T-cell (primary cell): ENCODE measurements at regions not wholly inside any gene's neighbourhood (a gene's known extent, or its start where the extent isn't known, plus 50 kb on each side); places are given as distances from the start of the nearest gene placed in this dataset.

ENCODE experiments used
- ATAC-seq, 4 experiments: fragments of 200-7000 bp in 3 of 4; fragments of 150-1000 bp in 1 of 4; cut with Tn5 transposase; replicated peaks in 1 of 4; 1 replicate in 3 of 4; 2 replicates in 1 of 4; pipeline ENCODE4 v1.10.0; 2021; ENCODE audit warnings: moderate library complexity in 3 of 4, mild to moderate bottlenecking in 2 of 4, moderate number of reproducible peaks in 1 of 4
- CTCF ChIA-PET, 2 donors: fragments of 300-600 bp; sonication (Branson Sonifier 250); formaldehyde crosslinking; loops; one replicate each; lab custom pipeline; 2022; ENCODE audit warnings: antibody characterized with exemption in 2 of 2; lab: Charles Lee
- POLR2A ChIA-PET, 2 donors: fragments of 300-600 bp; sonication (Branson Sonifier 250); formaldehyde crosslinking; loops; one replicate each; lab custom pipeline; 2022; ENCODE audit warnings: antibody characterized with exemption in 2 of 2; lab: Charles Lee
- DNase-seq, 35 experiments: peaks; one replicate each; pipeline versions ENCODE4 v3.0.0 to v3.0.0-alpha.2; 2013 to 2023
- H3K27ac ChIP-seq: one replicate; pipeline ENCODE4 v1.5.1; 2013; ENCODE audit warnings: low read length
- H3K27me3 ChIP-seq, 2 experiments: replicated peaks in 1 of 2; 1 replicate in 1 of 2; 2 replicates in 1 of 2; pipeline versions ENCODE4 v1.6.1 to v1.7.0; 2013; ENCODE audit warnings: low read length in 1 of 2, mixed read lengths in 1 of 2; ENCODE audit not compliant: control insufficient read depth in 2 of 2, insufficient read depth in 2 of 2; ENCODE audit errors: extremely low read depth in 1 of 2
- H3K36me3 ChIP-seq, 2 donors: 1 replicate in 1 of 2; 2 replicates in 1 of 2; pipeline versions ENCODE4 v1.6.1 to v1.7.0; 2013; ENCODE audit warnings: low read length in 1 of 2; ENCODE audit not compliant: control insufficient read depth in 2 of 2, insufficient read depth in 1 of 2; ENCODE audit errors: extremely low read depth in 1 of 2
- H3K4me1 ChIP-seq, 2 experiments: 1 replicate in 1 of 2; 2 replicates in 1 of 2; pipeline versions ENCODE4 v1.6.1 to v1.7.0; 2013; ENCODE audit warnings: low read length in 2 of 2, mixed read lengths in 1 of 2; ENCODE audit not compliant: insufficient read depth in 2 of 2, control insufficient read depth in 1 of 2; ENCODE audit errors: extremely low read depth in 1 of 2
- H3K4me3 ChIP-seq, 2 donors: 1 replicate in 1 of 2; 2 replicates in 1 of 2; pipeline versions ENCODE4 v1.5.1 to v1.7.0; 2013; ENCODE audit warnings: mild to moderate bottlenecking in 2 of 2, low read length in 1 of 2, moderate library complexity in 1 of 2; ENCODE audit not compliant: control insufficient read depth in 1 of 2; ENCODE audit errors: extremely low read depth in 1 of 2
- H3K9me3 ChIP-seq: 2 replicates; pipeline ENCODE4 v1.7.0; 2013
- H3K27ac Mint-ChIP-seq, 2 donors: one replicate each; pipeline ENCODE4 v1.8.0; 2020 to 2021; ENCODE audit warnings: mild to moderate bottlenecking in 2 of 2, mixed read lengths in 2 of 2
- H3K27me3 Mint-ChIP-seq, 2 donors: one replicate each; pipeline ENCODE4 v1.8.0; 2021 to 2022; ENCODE audit warnings: mixed read lengths in 2 of 2
- H3K36me3 Mint-ChIP-seq: one replicate; pipeline ENCODE4 v1.8.0; 2021; ENCODE audit warnings: mixed read lengths
- H3K4me1 Mint-ChIP-seq, 3 donors: one replicate each; pipeline ENCODE4 v1.8.0; 2020 to 2022; ENCODE audit warnings: mixed read lengths in 3 of 3, mild to moderate bottlenecking in 1 of 3
- H3K4me3 Mint-ChIP-seq, 3 donors: one replicate each; pipeline ENCODE4 v1.8.0; 2020 to 2022; ENCODE audit warnings: mild to moderate bottlenecking in 3 of 3, mixed read lengths in 3 of 3, moderate library complexity in 3 of 3
- H3K9me3 Mint-ChIP-seq, 3 donors: one replicate each; pipeline ENCODE4 v1.8.0; 2020 to 2022; ENCODE audit warnings: mixed read lengths in 3 of 3
- WGBS: methylation state at CpG from one replicate; pipeline ENCODE4 v1.1.5; 2013; ENCODE audit warnings: missing lambda C conversion rate; ENCODE audit not compliant: insufficient coverage; 5-methylcytosine and 5-hydroxymethylcytosine counted together

DNA sequence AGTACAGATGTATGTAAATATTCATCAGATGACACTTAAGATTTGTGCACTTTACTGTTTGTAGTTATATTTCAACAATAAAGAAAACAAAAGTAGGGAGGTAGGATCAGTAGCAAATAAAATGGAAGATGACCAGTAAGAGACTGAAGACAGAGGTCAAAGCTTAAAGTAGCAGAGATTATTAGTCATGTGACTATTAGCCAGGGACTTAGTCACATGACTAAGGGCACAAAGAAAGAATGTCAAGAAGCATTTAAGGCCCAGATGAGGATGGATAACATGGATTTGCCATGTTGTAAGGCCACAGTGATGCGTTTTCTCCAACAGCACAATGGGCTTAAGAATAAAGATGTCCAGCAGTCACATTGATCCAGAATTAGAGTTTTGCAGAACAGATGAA lies 479.6 kb downstream of the BCOR start:
- no peak for ATAC-seq
- peaks cover 0 to 11% of the 10 kb centered on the region in 2 experiments for H3K27me3 ChIP-seq
- H3K27ac Mint-ChIP-seq: no peak overlapping the region
- no peak overlapping the region for H3K27ac ChIP-seq
- POLR2A ChIA-PET: no interaction called here
- no peak overlapping the region for H3K4me3 Mint-ChIP-seq
- no CpG with 5 or more reads among the region's 1 CpG for WGBS
- no peak for DNase-seq
- CTCF ChIA-PET: no interaction called here
- no peak overlapping the region for H3K4me3 ChIP-seq
- no peaks in the 10 kb centered on the region for H3K36me3 ChIP-seq
- peaks cover 8 to 16% (median 16%) of the 10 kb centered on the region in 3 donors for H3K4me1 Mint-ChIP-seq
- peaks cover 0 to 14% (median 10%) of the 10 kb centered on the region in 3 donors for H3K9me3 Mint-ChIP-seq
- H3K9me3 ChIP-seq: no peaks in the 10 kb centered on the region
- peaks cover 2 to 4% of the 10 kb centered on the region in 2 donors for H3K27me3 Mint-ChIP-seq
- H3K4me1 ChIP-seq: peaks cover 0 to 14% of the 10 kb centered on the region in 2 experiments
- H3K36me3 Mint-ChIP-seq: no peaks in the 10 kb centered on the region

DNA sequence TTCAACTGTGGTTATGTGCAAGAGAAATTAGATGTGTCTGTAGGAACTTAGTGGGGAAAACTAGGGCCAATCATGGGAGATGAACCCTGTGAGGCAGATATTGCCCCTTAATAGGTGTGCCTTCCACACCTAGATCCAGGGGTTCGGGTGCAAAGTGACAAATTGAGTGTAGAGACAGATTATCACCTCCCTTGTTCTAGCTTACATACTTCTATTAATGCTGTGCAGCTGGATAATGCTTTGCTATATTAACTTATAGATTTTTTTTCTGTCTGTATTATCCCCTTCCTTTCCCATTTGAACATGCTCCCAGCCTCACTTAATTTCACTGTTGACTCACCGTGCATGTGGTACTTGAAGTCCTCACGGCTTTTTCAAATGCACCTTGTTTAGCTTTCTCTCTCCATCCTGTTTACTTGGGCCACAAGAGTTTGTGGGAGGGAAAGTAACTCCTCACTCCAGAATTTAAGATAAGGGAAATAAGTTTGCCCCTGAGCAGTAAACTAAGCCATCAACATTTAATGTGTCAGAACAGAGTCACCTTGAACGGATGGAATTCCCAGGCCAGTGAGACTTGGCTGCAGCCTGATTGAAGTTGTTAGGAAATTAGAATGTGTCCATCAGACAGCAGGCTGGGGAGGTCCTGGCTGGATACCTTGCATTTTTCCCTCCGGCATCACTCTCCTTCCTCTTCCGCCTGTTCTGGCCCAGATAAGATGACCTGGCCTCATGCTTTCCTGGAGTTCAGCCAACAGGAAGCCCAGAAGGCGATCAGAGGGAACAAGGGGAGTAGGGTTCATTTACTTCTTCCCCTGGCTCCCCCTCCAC lies 478.4 kb downstream of the BCOR start:
- ATAC-seq (no peak), DNase-seq (no peak)
- POLR2A ChIA-PET: no interaction called here
- no CpG with 5 or more reads among the region's 7 CpGs for WGBS
- CTCF ChIA-PET: interaction anchor here in 1 of 2 donors (0.5 kb wide), 1 partner anchor 30 kb away, joined by 3 read pairs; no protein-coding TSS in a partner anchor
- peaks cover 0 to 1% of the 10 kb centered on the region in 2 experiments for H3K27me3 ChIP-seq
- Mint-ChIP-seq H3K4me1 (peaks cover 3 to 7% (median 4%) of the 10 kb centered on the region in 3 donors), H3K36me3 (no peaks in the 10 kb centered on the region), H3K27ac (no peak overlapping the region), H3K27me3 (peaks cover 2 to 8% of the 10 kb centered on the region in 2 donors), H3K4me3 (no peak overlapping the region), H3K9me3 (peaks cover 0 to 14% (median 10%) of the 10 kb centered on the region in 3 donors)
- H3K27ac ChIP-seq: no peak overlapping the region
- no peaks in the 10 kb centered on the region for H3K36me3 ChIP-seq
- no peaks in the 10 kb centered on the region for H3K9me3 ChIP-seq
- H3K4me3 ChIP-seq: no peak overlapping the region
- H3K4me1 ChIP-seq: peaks cover 0 to 4% of the 10 kb centered on the region in 2 experiments

DNA sequence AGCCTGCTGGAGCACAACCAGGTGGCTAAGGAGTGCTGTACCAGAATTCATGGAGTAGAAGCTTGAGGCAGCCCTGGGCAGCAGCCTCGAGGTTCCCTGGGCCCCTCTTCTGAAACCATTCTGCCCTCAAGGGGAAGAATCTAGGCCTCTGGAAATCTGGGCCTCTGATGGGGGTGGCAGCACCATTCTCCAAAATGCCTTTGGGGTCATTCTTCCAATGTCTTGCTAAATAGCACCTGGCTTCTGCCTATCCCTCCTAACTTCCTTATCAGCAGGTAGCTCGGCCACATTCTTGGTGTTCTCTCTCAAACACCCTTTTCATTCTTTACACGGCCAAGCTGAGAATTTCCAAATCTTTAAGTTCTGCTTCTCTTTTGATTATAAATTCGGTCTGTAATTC lies 473.6 kb downstream of the BCOR start:
- no peak for ATAC-seq
- peaks cover 4 to 14% (median 11%) of the 10 kb centered on the region in 3 donors for H3K4me1 Mint-ChIP-seq

DNA sequence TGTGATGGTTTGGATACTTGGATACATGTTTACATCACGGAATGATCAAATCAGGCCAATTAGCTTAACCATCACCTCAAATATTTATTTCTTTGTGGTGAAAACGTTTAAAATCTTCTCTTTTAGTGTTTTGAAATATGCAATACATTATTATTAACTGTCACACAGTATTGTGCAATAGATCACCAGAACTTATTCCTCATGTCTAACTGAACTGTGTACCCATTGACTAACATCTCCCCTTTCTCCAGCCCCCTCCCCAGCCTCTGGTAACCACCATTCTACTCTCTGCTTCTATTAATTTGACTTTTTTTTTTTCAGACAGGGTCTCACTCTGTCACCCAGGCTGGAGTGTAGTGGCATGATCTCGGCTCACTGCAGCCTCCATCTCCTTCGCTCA lies 471.9 kb downstream of the BCOR start:
- H3K4me1 Mint-ChIP-seq: peaks cover 11 to 21% (median 16%) of the 10 kb centered on the region in 3 donors
- H3K27ac Mint-ChIP-seq: no peak overlapping the region
- H3K36me3 Mint-ChIP-seq: no peaks in the 10 kb centered on the region
- CTCF ChIA-PET: no interaction called here
- H3K4me3 Mint-ChIP-seq: no peak overlapping the region
- DNase-seq: no peak
- no peak for ATAC-seq
- Histone ChIP-seq H3K36me3 (no peaks in the 10 kb centered on the region), H3K9me3 (no peaks in the 10 kb centered on the region), H3K4me1 (peaks cover 4 to 6% of the 10 kb centered on the region in 2 experiments), H3K4me3 (no peak overlapping the region), H3K27me3 (peaks cover 0 to 2% of the 10 kb centered on the region in 2 experiments), H3K27ac (no peak overlapping the region)
- H3K27me3 Mint-ChIP-seq: peaks cover 0 to 13% of the 10 kb centered on the region in 2 donors
- WGBS: no CpG with 5 or more reads among the region's 4 CpGs
- POLR2A ChIA-PET: no interaction called here
- peaks cover 0 to 6% (median 4%) of the 10 kb centered on the region in 3 donors for H3K9me3 Mint-ChIP-seq

More for the DNA sequence above, 473.6 kb downstream of the BCOR start:
- no peak overlapping the region for H3K27ac Mint-ChIP-seq
- H3K27me3 Mint-ChIP-seq: peaks cover 0 to 9% of the 10 kb centered on the region in 2 donors
- peaks cover 0 to 6% (median 4%) of the 10 kb centered on the region in 3 donors for H3K9me3 Mint-ChIP-seq
- POLR2A ChIA-PET: no interaction called here
- H3K4me1 ChIP-seq: peaks cover 0 to 2% of the 10 kb centered on the region in 2 experiments
- no peak overlapping the region for H3K4me3 Mint-ChIP-seq
- 69% methylated on average over 4 of the region's 4 CpGs for WGBS
- no peaks in the 10 kb centered on the region for H3K36me3 Mint-ChIP-seq
- H3K4me3 ChIP-seq: no peak overlapping the region
- no peaks in the 10 kb centered on the region for H3K36me3 ChIP-seq
- no peak overlapping the region for H3K27ac ChIP-seq
- peaks cover 0 to 2% of the 10 kb centered on the region in 2 experiments for H3K27me3 ChIP-seq
- CTCF ChIA-PET: interaction anchor here in 1 of 2 donors (0.6 kb wide), 1 partner anchor 1000 kb away, joined by 3 read pairs; no protein-coding TSS in a partner anchor
- H3K9me3 ChIP-seq: no peaks in the 10 kb centered on the region
- DNase-seq: no peak

DNA sequence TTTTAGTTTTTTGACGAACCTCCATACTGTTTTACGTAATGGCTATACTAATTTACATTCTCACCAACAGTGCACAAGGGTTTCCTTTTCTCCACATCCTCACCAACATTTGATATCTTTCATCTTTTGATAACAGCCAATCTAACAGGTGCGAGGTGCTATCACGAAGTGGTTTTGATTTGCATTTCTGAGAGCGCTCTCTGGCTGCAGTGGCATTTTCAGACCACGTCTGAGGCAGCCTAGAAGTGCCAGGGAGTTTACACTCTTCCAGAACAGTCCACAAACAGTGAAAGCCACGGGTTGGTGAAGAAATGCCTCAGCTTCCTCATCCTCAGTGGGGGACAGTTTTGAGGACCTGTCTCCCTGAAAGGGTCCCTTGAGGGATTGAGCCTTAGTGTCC lies 471.0 kb downstream of the BCOR start:
- ATAC-seq: peak in 2 of 4 experiments; percentile 41 to 55

DNA sequence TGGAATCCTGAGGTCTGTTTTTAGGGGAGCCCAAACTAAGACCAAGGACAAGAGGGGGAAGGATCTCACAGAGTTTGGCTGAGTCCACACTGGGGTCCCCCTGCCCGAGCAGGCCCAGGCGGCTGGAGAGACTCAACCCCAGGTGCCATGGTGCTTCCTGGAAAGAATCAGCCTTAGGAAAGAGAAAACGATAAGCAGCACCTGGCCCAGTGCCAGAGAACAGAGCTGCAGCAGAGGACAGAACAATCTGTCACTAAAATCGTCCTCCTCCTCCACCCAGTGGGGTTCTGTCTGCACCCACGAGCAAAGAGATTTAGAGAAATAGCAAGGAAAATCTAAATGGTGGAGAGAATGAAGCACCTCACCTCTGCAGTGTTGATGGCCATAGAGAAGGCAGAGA lies 470.5 kb downstream of the BCOR start:
- CTCF ChIA-PET: interaction anchor here in 1 of 2 donors (0.5 kb wide), 1 partner anchor 561 kb away, joined by 3 read pairs; no protein-coding TSS in a partner anchor
- WGBS: no CpG with 5 or more reads among the region's 5 CpGs

More for the DNA sequence above, 471.0 kb downstream of the BCOR start:
- Histone ChIP-seq H3K9me3 (no peaks in the 10 kb centered on the region), H3K4me3 (no peak overlapping the region), H3K4me1 (peaks cover 4 to 6% of the 10 kb centered on the region in 2 experiments), H3K27me3 (peaks cover 0 to 2% of the 10 kb centered on the region in 2 experiments), H3K27ac (no peak overlapping the region), H3K36me3 (no peaks in the 10 kb centered on the region)
- peak in 1 of 35 experiments; percentile 17 for DNase-seq
- H3K9me3 Mint-ChIP-seq: peaks cover 0 to 4% (median 3%) of the 10 kb centered on the region in 3 donors
- H3K4me3 Mint-ChIP-seq: no peak overlapping the region
- H3K36me3 Mint-ChIP-seq: no peaks in the 10 kb centered on the region
- ChIA-PET CTCF (no interaction called here), POLR2A (no interaction called here)
- no peak overlapping the region for H3K27ac Mint-ChIP-seq
- peaks cover 0 to 18% of the 10 kb centered on the region in 2 donors for H3K27me3 Mint-ChIP-seq
- no CpG with 5 or more reads among the region's 7 CpGs for WGBS
- peaks cover 12 to 23% (median 21%) of the 10 kb centered on the region in 3 donors for H3K4me1 Mint-ChIP-seq

More for the DNA sequence above, 470.5 kb downstream of the BCOR start:
- POLR2A ChIA-PET: no interaction called here
- no peaks in the 10 kb centered on the region for H3K9me3 Mint-ChIP-seq
- peaks cover 4 to 6% of the 10 kb centered on the region in 2 experiments for H3K4me1 ChIP-seq
- H3K27me3 Mint-ChIP-seq: peaks cover 0 to 18% of the 10 kb centered on the region in 2 donors
- ATAC-seq (no peak), DNase-seq (no peak)
- no peak overlapping the region for H3K27ac ChIP-seq
- no peak overlapping the region for H3K4me3 Mint-ChIP-seq
- H3K36me3 ChIP-seq: no peaks in the 10 kb centered on the region
- H3K4me3 ChIP-seq: no peak overlapping the region
- H3K36me3 Mint-ChIP-seq: no peaks in the 10 kb centered on the region
- H3K9me3 ChIP-seq: no peaks in the 10 kb centered on the region
- H3K27ac Mint-ChIP-seq: no peak overlapping the region
- H3K27me3 ChIP-seq: peaks cover 0 to 2% of the 10 kb centered on the region in 2 experiments
- H3K4me1 Mint-ChIP-seq: peaks cover 12 to 23% (median 21%) of the 10 kb centered on the region in 3 donors
